Fibroblast of villous mesenchyme (primary cell): ENCODE measurements at regions not wholly inside any gene's neighbourhood (a gene's known extent, or its start where the extent isn't known, plus 50 kb on each side); places are given as distances from the start of the nearest gene placed in this dataset.

Experiments used
- DNase-seq: peaks from one replicate; pipeline ENCODE4 v3.0.0-alpha.2; 2010; ENCODE audit warnings: low read depth
- H3K4me3 ChIP-seq: 2 replicates; pipeline ENCODE4 v1.5.1; 2011; ENCODE audit warnings: low read depth, mild to moderate bottlenecking, low read length
- TF ChIP-seq, protein P1 (sequence below): IDR thresholded peaks from 2 replicates; pipeline ENCODE4 v1.5.1; 2012; ENCODE audit warnings: low read depth, mild to moderate bottlenecking, low read length; ENCODE audit not compliant: insufficient read depth

GRCh38 chr1:201686714-201687455 lies 142.1 kb upstream of the IPO9 start:
- no peak overlapping the region for H3K4me3 ChIP-seq
- DNase-seq, result no peak
- TF ChIP-seq, protein P1, sequence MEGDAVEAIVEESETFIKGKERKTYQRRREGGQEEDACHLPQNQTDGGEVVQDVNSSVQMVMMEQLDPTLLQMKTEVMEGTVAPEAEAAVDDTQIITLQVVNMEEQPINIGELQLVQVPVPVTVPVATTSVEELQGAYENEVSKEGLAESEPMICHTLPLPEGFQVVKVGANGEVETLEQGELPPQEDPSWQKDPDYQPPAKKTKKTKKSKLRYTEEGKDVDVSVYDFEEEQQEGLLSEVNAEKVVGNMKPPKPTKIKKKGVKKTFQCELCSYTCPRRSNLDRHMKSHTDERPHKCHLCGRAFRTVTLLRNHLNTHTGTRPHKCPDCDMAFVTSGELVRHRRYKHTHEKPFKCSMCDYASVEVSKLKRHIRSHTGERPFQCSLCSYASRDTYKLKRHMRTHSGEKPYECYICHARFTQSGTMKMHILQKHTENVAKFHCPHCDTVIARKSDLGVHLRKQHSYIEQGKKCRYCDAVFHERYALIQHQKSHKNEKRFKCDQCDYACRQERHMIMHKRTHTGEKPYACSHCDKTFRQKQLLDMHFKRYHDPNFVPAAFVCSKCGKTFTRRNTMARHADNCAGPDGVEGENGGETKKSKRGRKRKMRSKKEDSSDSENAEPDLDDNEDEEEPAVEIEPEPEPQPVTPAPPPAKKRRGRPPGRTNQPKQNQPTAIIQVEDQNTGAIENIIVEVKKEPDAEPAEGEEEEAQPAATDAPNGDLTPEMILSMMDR, result no peak

DNA sequence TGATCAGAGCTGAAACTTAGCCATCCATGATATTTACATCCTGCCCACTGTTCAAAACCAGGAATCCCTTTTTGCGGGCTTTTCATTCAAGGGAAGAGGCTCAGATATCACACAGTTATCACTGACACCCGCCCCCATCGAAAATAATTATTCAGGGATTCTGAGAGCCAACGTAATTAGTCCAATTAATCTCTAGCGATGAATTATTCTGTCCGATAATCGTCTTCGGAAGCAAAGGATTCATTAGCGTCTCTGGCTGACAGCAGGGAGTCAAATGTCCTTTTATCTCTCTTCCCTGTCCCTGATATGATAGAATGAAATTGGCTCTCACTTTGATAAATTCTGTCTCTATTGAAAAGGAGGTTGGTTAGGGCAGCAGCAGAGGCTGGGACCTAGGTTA lies 140.4 kb upstream of the IPO9 start:
- H3K4me3 ChIP-seq, result no peak overlapping the region
- no peak for DNase-seq
- TF ChIP-seq, protein P1, result no peak

GRCh38 chr1:201689647-201690046 lies 139.3 kb upstream of the IPO9 start:
- DNase-seq, result no peak
- H3K4me3 ChIP-seq, result no peak overlapping the region
- TF ChIP-seq, protein P1, result no peak

DNA sequence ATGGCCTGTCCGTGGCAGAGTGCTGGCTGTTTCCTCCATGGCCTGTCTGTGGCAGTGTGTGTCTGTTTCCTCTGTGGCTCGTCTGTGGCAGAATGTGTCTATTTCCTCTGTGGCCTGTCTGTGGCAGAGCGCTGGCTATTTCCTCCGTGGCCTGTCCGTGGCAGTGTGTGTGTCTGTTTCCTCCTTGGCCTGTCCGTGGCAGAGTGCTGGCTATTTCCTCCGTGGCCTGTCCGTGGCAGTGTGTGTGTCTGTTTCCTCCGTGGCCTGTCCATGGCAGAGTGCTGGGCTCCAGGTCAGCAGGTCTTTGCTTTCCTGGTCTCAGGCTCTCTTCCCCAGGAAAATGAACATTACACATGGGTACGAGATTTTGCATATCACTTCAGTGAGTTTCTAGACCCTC lies 138.4 kb upstream of the IPO9 start:
- DNase-seq, result no peak
- TF ChIP-seq, protein P1, result no peak
- H3K4me3 ChIP-seq, result no peak overlapping the region

GRCh38 chr1:201691716-201692554 lies 137.0 kb upstream of the IPO9 start:
- no peak for DNase-seq
- H3K4me3 ChIP-seq, result no peak overlapping the region
- TF ChIP-seq, protein P1, result no peak

DNA sequence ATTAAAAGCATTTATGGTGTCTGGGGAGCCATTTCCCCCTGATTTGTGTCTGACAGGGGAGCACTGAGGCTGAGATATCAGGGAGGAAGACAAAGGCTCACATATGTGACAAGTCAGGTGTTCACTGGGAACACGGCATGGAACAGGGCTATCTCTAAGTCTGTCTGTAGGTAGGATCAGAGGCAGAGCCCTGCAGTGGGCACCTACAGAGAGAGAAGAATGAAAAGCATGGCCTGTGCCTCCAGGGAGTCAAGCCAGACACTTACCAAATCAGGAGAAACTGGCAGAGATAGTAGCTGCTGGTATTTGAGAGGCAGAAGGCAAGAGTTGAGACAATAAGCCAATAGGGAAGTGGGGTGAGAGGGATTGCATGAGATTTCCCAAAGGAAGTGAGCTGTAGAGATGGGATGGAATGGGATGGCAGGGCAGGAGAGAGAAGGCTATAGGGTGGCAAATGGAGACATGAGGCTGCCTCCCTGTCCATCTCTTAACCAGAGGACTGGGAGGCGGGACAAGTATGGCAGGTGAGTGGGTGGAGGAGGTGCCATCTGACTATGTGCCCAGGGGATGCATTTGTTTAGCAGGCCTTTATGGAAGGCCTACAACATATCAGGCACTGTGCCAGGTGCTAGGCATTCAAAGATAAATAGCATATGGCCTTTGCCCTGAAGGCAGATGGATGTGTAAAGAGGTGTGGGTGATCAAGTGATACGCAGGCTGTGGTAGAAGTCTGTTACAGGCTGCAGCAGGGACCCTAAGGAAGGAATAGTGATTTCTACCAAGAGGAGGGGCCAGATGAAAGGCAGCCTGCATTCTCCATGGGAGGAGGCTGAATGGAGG lies 136.2 kb upstream of the IPO9 start:
- no peak overlapping the region for H3K4me3 ChIP-seq
- DNase-seq, result no peak
- TF ChIP-seq, protein P1, result no peak
